Eye (tissue), 1 donor: ENCODE measurements at regions not wholly inside any gene's neighbourhood (a gene's known extent, or its start where the extent isn't known, plus 50 kb on each side); places are given as distances from the start of the nearest gene placed in this dataset.
"Not testable (repeated sequence)": the region's sequence is repeated elsewhere in the genome, so short reads cannot be mapped to it uniquely, and the experiment has no call there.

ENCODE experiments used
- DNase-seq: peaks from one replicate; pipeline ENCODE4 v3.0.0-alpha.2; 2015

- DNase-seq, result peak; percentile 11
Measured at GRCh38 chr12:93979189-93979588, 169.2 kb upstream of the PLXNC1 start.

DNA sequence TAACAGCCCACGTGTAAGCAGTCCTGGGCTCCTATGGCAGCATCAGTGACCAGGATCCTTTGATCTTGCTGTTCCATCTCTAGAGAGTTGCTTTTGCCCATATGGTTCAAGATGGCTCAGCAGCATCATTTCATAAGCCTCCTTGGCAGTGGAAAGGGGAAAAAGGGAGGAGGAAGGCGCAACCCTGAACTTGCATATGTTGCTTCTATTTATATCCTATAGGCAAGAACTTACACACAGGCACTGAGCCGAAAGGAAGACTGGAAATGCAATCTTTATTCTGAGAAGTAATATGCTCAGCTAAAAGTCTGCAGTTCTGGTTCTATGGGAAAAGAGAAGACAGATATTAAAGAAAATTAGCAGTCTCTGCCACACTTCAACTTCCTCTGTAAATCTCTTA, 167.7 kb upstream of the PLXNC1 start:
- DNase-seq, result peak; percentile 16

- no peak for DNase-seq
Measured at GRCh38 chr12:93981411-93981810, 167.0 kb upstream of the PLXNC1 start.

- peak; percentile 28 for DNase-seq
Measured at GRCh38 chr12:93982771-93983315, 165.5 kb upstream of the PLXNC1 start.

GRCh38 chr12:93984005-93984404, 164.4 kb upstream of the PLXNC1 start:
- DNase-seq, result no peak

- DNase-seq, result no peak
Measured at GRCh38 chr12:93989949-93990348, 158.4 kb upstream of the PLXNC1 start.

- DNase-seq, result peak; percentile 84
Measured at GRCh38 chr12:93990832-93991803, 157.3 kb upstream of the PLXNC1 start.

- DNase-seq, result peak; percentile 43
Measured at GRCh38 chr12:93991829-93992461, 156.4 kb upstream of the PLXNC1 start.

GRCh38 chr12:93994721-93995120, 153.7 kb upstream of the PLXNC1 start:
- no peak for DNase-seq

GRCh38 chr12:93996321-93996720, 152.1 kb upstream of the PLXNC1 start:
- no peak for DNase-seq

DNA sequence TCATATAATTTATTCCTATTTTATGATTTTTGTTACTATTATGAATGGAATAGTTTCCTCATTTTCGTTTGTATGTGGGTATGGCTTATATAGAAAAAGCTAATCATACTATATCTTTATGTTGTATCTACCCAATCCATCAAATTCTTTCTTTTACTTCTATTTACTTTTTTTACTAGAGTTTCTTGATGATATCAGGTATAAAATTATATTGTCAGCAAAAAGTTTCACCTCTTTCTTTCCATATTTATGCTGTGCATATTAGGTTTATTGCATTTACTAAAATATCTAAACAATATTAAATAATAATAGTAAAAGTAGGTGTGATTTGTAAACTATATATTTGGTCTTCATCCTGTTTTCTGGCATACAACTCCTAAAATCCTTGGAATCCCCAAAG, 146.7 kb upstream of the PLXNC1 start:
- DNase-seq, result no peak

DNA sequence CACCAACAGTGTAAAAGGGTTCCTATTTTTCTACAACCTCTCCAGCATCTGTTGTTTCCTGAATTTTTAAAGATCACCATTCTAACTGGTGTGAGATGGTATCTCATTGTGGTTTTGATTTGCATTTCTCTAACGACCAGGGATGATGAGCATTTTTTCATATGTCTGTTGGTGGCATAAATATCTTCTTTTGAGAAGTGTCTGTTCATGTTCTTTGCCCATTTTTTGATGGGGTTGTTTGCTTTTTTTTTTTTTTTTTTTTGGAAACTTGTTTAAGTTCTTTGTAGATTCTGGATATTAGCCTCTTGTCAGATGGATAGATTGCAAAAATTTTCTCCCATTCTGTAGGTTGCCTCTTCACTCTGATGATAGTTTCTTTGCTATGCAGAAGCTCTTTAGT, 145.5 kb upstream of the PLXNC1 start:
- DNase-seq, result not testable (repeated sequence)

GRCh38 chr12:94007833-94008232, 140.5 kb upstream of the PLXNC1 start:
- not testable (repeated sequence) for DNase-seq

GRCh38 chr12:94010307-94010706, 138.1 kb upstream of the PLXNC1 start:
- DNase-seq, result no peak

DNA sequence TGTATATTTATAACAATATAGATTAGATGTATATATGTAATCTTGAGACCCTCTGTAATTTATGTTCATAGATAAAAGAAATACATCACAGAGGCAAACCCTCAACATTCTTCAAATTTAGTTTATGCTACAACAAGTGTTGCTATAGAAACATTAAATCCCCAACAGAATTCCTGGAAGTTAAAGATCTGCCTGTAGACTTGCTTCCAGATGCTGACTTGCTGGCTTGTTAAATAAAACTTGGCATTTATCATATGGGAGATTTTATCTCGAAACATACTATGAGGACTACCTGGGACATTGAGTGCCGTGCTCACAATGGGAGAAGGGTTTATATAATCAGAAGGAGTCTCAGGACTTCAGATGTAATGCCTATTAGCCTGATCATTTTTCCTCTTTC, 136.3 kb upstream of the PLXNC1 start:
- DNase-seq, result peak; percentile 38

GRCh38 chr12:94012590-94012989, 135.8 kb upstream of the PLXNC1 start:
- DNase-seq, result no peak

- DNase-seq, result not testable (repeated sequence)
Measured at GRCh38 chr12:94017247-94017646, 131.1 kb upstream of the PLXNC1 start.

GRCh38 chr12:94020335-94020734, 128.0 kb upstream of the PLXNC1 start:
- DNase-seq, result no peak

DNA sequence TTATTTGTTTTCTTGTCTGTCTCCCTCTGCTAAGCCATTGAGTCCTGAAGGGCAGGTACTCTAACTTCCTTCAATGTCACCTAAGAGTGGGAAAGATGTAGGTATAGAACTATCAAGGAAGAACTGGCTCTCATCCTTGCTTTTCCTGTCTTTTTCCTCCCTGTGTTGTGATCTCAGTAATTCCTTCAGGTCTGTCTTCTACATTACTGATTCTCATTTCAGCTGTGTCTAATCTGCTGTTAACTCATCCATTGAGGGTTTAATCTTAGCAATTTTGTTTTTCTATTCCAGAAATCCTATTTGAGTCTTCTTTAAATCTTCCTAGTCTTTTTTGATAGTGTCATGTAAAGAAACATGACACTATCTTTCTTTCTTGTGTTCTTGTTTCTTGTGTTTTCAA, 124.5 kb upstream of the PLXNC1 start:
- DNase-seq, result no peak

GRCh38 chr12:94025068-94025467, 123.3 kb upstream of the PLXNC1 start:
- DNase-seq, result no peak

DNA sequence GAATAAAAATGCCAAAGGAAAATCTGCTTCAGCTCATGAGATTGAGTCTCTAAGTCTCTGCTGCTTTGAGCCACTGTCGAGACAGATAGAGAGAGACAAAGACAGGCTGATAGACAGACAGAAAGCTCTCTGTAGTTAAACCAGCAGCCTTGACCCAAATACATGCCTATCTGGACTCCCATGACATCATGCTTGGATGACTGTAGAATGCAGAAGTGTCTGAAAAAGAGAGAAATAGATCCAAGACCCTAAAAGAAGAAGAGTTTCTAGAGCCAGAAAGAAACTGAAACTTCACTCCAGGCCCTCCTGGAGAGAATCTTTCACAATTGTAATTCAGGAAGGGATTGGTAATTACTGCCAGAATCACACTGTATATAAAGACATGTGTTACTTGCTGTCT, 122.6 kb upstream of the PLXNC1 start:
- DNase-seq, result no peak

GRCh38 chr12:94026596-94026995, 121.8 kb upstream of the PLXNC1 start:
- no peak for DNase-seq

GRCh38 chr12:94027561-94027960, 120.8 kb upstream of the PLXNC1 start:
- DNase-seq, result no peak

- DNase-seq, result no peak
Measured at GRCh38 chr12:94031763-94032162, 116.6 kb upstream of the PLXNC1 start.
